EH (cell line): ENCODE measurements at regions not wholly inside any gene's neighbourhood (a gene's known extent, or its start where the extent isn't known, plus 50 kb on each side); places are given as distances from the start of the nearest gene placed in this dataset.

Experiments
- DNase-seq: peaks from one replicate; pipeline ENCODE4 v3.0.0-alpha.2; 2015; ENCODE audit warnings: low read depth

- no peak for DNase-seq
Observed at GRCh38 chr5:167866797-167867196, 424.6 kb upstream of the WWC1 start.

- DNase-seq: no peak
Observed at GRCh38 chr5:167867281-167867680, 424.2 kb upstream of the WWC1 start.

GRCh38 chr5:167869125-167869524 is 422.3 kb upstream of the WWC1 start:
- DNase-seq: no peak

- peak; percentile 50 for DNase-seq
Observed at GRCh38 chr5:167870055-167870454, 421.4 kb upstream of the WWC1 start.

GRCh38 chr5:167871091-167871490 is 420.4 kb upstream of the WWC1 start:
- no peak for DNase-seq

GRCh38 chr5:167872791-167873190 is 418.7 kb upstream of the WWC1 start:
- no peak for DNase-seq

- DNase-seq: no peak
Observed at GRCh38 chr5:167877114-167877722, 414.2 kb upstream of the WWC1 start.

GRCh38 chr5:167877924-167878323 is 413.5 kb upstream of the WWC1 start:
- no peak for DNase-seq

- no peak for DNase-seq
Observed at GRCh38 chr5:167880420-167880819, 411.0 kb upstream of the WWC1 start.

GRCh38 chr5:167881041-167881440 is 410.4 kb upstream of the WWC1 start:
- DNase-seq: no peak

DNA sequence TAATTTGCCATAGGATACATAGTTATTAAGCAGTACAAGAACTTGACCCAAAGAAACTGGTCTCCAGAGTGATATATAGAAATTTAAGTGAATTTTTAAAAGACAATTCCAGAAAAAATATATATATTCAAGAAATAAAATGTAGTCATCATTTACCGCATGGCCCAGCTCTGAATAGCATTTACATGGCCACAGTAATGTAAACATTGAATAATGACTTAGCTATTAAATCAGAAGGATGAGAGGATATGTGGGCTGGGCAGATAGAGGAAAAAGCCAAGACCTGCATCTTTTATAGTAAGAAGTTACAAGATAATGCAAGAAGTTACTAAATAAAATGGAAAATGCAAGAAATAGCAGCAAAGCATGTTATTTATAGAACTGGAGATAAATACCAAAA is 405.2 kb upstream of the WWC1 start:
- DNase-seq: peak; percentile 29

GRCh38 chr5:167888393-167888792 is 403.1 kb upstream of the WWC1 start:
- no peak for DNase-seq

DNA sequence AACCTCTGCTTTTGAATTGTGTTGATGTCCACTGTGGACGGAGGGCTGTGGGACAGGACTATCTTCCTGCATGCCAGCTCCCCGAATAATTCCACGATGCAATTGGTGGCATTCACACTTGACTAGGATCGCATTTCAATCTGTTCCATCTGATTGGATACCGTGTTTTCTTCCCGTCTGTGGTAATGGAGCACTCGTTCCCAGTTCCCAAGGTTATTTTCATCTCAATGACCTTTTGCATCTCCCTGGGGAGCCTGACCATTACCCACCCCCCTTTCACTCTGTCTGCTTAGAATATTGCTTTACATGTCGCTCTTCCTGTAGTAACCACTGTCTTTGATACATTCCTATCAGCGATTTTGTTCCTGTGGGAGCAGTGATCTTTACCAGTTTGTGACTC is 402.2 kb upstream of the WWC1 start:
- no peak for DNase-seq

GRCh38 chr5:167892352-167893115 is 398.9 kb upstream of the WWC1 start:
- no peak for DNase-seq

DNA sequence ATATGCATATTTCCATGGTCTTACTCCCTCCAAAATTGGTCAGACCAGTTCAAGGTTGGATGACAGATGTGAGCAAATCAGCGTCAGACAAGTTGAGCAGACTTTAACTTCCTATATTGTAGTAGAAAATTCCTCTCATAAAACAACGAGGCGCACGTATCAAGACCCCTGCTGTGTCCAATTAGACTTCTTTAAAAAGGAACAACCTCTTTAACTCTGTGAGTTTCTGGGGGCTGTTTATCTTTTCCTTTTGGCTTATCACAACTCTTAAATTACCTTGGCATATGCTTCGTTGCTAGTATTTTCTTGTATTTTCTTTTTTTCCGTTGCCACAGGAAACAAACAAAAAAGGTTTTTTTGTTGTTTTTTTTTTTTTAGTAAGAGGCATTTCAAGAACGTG is 398.2 kb upstream of the WWC1 start:
- no peak for DNase-seq

GRCh38 chr5:167894631-167895472 is 396.6 kb upstream of the WWC1 start:
- DNase-seq: no peak

DNA sequence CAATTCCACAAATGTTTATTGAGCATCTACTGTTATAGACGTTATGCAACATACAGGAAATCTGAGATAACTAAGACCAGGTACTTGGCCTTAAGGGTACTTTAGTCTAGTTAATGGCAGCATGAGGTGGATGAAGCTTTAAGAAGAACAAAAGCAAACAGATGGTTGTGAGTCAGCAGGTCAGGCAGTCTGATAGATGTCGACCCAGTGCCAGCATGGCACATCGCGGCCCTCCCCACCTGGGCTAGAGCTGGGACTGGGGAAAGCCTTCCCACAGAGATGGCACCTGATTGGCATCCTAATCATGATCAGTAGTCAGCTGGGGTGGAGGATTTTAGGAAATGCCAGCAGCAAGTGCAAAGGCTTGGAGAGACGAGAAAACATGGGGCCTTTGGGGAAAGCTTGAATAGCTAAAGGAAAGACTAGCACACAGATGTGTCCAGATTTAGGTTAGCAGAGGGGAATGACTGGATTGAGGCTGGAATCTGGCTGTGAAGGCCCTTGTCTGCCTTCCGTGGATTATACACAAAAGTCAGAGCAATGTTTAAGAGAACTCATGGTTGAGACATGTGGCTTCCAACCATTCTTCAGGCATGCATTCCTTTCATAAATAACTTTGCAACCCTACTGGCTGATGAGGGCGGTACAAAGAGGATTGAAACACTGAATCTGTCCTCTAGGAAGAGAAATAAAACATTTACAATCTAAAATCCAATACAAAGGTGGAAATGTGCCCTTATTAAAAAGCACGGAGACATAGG is 395.4 kb upstream of the WWC1 start:
- DNase-seq: peak; percentile 26

DNA sequence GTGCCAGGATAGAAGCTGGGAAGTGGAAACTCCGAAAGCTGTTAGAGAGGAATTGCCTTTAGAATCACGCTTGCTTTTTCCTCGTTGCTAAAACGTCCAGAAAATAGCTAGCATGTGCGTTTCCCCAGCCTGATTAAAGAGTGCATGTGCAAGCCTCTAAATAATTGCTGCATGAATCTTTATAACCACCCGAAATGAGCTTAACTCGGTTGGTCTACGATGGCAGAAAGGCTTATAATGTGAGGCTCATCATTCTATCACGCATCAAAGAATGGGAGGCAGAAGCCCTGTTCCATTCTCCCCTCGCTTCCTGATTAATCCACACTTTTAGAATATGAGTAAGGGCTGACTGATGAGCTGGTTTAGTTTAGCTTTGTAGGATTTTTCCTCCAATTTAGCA is 394.6 kb upstream of the WWC1 start:
- no peak for DNase-seq

GRCh38 chr5:167897371-167897770 is 394.1 kb upstream of the WWC1 start:
- DNase-seq: no peak

DNA sequence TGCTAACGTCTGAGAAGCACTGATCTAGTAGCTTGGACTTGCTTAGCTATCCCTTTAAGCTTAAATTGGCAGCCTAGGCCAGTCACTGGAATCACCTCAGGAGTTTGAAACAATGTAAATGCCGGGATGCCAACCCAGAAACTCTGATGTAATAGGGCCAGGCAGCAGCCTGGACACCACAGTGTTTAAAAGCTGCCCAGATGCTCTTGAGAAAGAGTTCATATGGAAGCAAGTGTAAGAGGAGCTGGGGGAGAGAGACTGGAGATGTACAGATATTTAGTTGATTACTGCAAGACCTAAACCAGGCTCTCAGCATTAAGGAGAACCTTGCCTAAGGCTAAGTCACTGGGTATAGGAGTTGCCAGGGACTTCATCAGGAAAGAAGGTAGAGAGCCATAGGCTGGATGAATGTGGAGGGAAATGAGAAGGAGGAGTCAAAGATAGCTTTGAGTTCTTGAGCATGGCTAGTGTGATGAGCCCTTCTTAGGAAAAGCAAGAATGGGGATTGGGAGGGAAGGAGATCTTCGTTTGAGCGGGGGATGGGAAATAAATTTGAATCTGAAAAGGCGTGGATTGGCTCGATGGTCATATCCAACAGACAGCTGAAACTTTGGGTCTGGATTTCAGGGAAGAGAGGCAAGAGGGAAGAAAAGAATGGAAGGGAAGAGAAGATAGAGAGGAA is 392.9 kb upstream of the WWC1 start:
- no peak for DNase-seq

DNA sequence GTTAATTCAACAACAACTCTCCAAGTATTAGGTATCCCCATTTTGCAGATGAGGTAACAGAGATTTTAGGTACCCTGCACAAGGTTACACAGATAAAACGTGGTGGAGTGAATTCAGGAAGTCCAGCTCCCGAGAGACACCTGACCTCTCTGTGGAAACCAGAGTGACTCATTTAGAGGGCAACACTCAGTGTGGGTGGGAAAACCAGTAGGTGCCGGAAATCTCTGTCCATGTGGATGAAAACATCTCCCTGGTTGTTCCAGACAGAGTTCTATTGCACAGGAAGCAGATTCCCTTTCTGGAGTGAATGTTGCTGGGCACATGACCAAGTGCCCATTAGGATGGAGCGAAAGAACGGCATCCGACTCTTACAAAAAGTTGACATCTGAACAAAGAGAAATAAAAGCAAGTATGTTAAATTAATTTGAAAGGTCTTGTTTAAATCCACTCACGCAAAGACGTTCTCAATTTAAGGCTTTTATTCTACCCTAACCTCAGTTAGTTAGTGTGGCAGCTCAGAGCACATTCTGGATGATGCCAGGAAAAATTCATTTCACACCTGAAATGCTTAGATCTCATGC is 391.9 kb upstream of the WWC1 start:
- DNase-seq: peak; percentile 32
